ENCODE measurements at regions not wholly inside any gene's neighbourhood (a gene's known extent, or its start where the extent isn't known, plus 50 kb on each side); places are given as distances from the start of the nearest gene placed in this dataset.

DNA sequence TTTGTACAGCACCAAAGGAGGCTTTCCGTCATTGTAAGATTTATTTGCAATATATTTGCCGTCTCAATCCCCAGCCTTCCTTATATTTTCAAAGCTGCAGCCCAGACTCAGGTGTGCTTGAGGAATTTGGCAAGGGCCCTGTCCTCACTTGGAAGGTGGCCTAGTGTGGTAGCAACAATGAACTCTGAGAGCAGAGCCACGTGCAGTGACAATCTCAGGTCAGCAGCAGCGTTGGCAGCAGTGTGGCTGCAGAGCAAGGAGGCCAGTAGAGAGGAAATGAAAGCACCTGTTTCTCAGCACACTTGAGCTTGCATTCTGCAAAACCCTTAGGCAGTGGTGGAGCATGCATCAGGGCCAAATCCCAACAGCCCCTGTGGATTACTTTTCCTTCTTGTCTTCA lies 613.5 kb downstream of the RBFOX1 start (continued):
- no peak for TF ChIP-seq TRIM28 (IDR thresholded peaks at IDR 0.05; ENCODE audit: borderline replicate concordance, low read length)

DNA sequence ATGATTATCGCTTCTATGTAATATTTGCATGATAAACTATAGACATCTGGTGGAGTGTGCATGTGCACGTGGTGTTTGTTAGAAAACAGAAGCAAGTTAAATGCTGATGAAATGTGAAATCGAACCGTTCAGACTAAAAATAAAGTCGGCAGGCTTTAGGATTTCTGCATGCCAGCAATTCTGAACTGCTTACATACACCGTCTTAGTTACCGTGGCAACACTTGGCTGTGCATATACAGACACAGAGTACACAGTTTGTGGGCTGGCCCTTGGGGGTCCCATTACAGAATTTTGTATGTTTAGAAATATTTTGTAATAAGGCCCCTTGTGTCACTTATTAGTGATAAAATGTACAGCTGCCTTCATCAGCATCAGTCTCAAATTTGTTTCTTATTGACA lies 605.5 kb downstream of the RBFOX1 start:
- TF ChIP-seq ZNF221 (tag by site-specific recombination; IDR thresholded peaks at IDR 0.05; ENCODE audit: borderline replicate concordance) (no peak), ZNF433 (tag by site-specific recombination; IDR thresholded peaks at IDR 0.05; ENCODE audit: low read depth) (no peak), HOXA7 (CRISPR knock-in tag; IDR thresholded peaks at IDR 0.05; ENCODE audit: borderline replicate concordance) (no peak), ZNF660 (tag by site-specific recombination; IDR thresholded peaks at IDR 0.05) (no peak), RBAK (tag by site-specific recombination; IDR thresholded peaks at IDR 0.05) (no peak)
- no peaks in the 10 kb centered on the region for H3K4me1 ChIP-seq (ENCODE audit: control insufficient read depth, insufficient read depth, low read length)
- CTCF ChIA-PET = interaction anchor here (0.7 kb wide), 1 partner anchor 30 kb away, joined by 3 read pairs; no protein-coding TSS in a partner anchor
- no peak overlapping the region for H3K27ac ChIP-seq (ENCODE audit: extremely low read depth, low read depth, low read length)
- H3K36me3 ChIP-seq (ENCODE audit: control insufficient read depth in 2 of 2, insufficient read depth in 1 of 2, low read length in 2 of 2) = no peaks in the 10 kb centered on the region
- H3K9me3 ChIP-seq (ENCODE audit: control insufficient read depth, insufficient read depth, low read depth, low read length) = no peaks in the 10 kb centered on the region
- H3K4me3 ChIP-seq (ENCODE audit: low read depth, low read length) = no peak overlapping the region
- POLR2A ChIA-PET = no interaction called here

DNA sequence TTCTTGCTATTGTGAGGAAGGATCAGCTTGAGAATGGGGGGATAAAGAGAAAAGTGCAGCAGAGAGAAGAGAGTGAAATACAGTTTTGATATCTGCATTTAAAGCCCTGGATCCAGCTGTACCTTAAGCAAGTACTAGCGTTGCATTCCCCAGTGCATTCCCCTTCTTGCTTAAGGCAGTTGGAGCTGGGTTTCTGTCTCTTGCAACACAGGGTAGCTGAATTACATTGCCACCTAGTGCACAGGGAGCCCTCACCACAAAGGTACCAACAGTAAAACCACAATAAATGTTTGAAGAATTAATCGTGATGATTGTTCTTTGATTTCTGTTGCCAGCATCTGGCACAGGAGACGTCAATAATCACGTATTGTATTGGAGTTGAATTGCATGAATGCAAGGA lies 588.7 kb downstream of the RBFOX1 start:
- H3K4me3 ChIP-seq (ENCODE audit: low read depth, low read length) = no peak overlapping the region
- no peak overlapping the region for H3K27ac ChIP-seq (ENCODE audit: extremely low read depth, low read depth, low read length)
- H3K36me3 ChIP-seq (ENCODE audit: control insufficient read depth in 2 of 2, insufficient read depth in 1 of 2, low read length in 2 of 2) = no peaks in the 10 kb centered on the region
- POLR2A ChIA-PET = no interaction called here
- TF ChIP-seq ZNF350 (tag by site-specific recombination; IDR thresholded peaks at IDR 0.05) (no peak), WT1 (tag by site-specific recombination; IDR thresholded peaks at IDR 0.05) (no peak), ZNF16 (tag by site-specific recombination; IDR thresholded peaks at IDR 0.05; ENCODE audit: low read depth) (no peak), ZNF558 (tag by site-specific recombination; IDR thresholded peaks at IDR 0.05) (no peak)
- TF ChIP-seq, protein P1, sequence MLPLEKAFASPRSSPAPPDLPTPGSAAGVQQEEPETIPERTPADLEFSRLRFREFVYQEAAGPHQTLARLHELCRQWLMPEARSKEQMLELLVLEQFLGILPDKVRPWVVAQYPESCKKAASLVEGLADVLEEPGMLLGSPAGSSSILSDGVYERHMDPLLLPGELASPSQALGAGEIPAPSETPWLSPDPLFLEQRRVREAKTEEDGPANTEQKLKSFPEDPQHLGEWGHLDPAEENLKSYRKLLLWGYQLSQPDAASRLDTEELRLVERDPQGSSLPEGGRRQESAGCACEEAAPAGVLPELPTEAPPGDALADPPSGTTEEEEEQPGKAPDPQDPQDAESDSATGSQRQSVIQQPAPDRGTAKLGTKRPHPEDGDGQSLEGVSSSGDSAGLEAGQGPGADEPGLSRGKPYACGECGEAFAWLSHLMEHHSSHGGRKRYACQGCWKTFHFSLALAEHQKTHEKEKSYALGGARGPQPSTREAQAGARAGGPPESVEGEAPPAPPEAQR (tag by site-specific recombination; IDR thresholded peaks at IDR 0.05) = no peak
- CTCF ChIA-PET = interaction anchor here (0.6 kb wide), 1 partner anchor 32 kb away, joined by 4 read pairs; no protein-coding TSS in a partner anchor
- no peaks in the 10 kb centered on the region for H3K4me1 ChIP-seq (ENCODE audit: control insufficient read depth, insufficient read depth, low read length)
- no peaks in the 10 kb centered on the region for H3K9me3 ChIP-seq (ENCODE audit: control insufficient read depth, insufficient read depth, low read depth, low read length)

DNA sequence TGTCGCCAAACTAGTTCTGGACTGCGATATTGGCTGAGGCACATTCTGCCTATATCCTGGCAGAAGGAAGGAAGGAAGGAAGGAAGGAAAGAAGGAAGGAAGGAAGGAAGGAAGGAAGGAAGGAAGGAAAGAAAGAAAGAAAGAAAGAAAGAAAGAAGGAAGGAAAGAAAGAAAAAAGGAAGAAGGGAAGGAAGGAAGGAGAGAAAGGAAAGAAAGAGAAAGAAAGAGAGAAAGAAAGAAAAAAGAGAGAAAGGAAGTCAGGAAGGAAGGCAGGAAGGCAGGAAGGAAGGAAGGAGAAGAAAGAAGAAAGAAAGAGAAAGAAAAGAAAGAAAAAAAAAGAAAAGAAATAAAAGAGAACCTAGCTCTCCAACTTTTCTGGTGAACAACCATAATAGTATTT lies 587.1 kb downstream of the RBFOX1 start:
- ChIA-PET POLR2A (no interaction called here), CTCF (no interaction called here)
- no peak overlapping the region for H3K4me3 ChIP-seq (ENCODE audit: low read depth, low read length)
- no peak overlapping the region for H3K27ac ChIP-seq (ENCODE audit: extremely low read depth, low read depth, low read length)
- H3K9me3 ChIP-seq (ENCODE audit: control insufficient read depth, insufficient read depth, low read depth, low read length) = no peaks in the 10 kb centered on the region
- H3K36me3 ChIP-seq (ENCODE audit: control insufficient read depth in 2 of 2, insufficient read depth in 1 of 2, low read length in 2 of 2) = no peaks in the 10 kb centered on the region
- H3K4me1 ChIP-seq (ENCODE audit: control insufficient read depth, insufficient read depth, low read length) = no peaks in the 10 kb centered on the region
- TF ChIP-seq ZNF654 (tag by site-specific recombination; IDR thresholded peaks at IDR 0.05; ENCODE audit: low read depth) (no peak), ZNF366 (tag by site-specific recombination; conservative IDR thresholded peaks at IDR 0.05) (peak; percentile 59), ZNF560 (tag by site-specific recombination; IDR thresholded peaks at IDR 0.05; ENCODE audit: borderline replicate concordance) (no peak)
- TF ChIP-seq, protein P2, sequence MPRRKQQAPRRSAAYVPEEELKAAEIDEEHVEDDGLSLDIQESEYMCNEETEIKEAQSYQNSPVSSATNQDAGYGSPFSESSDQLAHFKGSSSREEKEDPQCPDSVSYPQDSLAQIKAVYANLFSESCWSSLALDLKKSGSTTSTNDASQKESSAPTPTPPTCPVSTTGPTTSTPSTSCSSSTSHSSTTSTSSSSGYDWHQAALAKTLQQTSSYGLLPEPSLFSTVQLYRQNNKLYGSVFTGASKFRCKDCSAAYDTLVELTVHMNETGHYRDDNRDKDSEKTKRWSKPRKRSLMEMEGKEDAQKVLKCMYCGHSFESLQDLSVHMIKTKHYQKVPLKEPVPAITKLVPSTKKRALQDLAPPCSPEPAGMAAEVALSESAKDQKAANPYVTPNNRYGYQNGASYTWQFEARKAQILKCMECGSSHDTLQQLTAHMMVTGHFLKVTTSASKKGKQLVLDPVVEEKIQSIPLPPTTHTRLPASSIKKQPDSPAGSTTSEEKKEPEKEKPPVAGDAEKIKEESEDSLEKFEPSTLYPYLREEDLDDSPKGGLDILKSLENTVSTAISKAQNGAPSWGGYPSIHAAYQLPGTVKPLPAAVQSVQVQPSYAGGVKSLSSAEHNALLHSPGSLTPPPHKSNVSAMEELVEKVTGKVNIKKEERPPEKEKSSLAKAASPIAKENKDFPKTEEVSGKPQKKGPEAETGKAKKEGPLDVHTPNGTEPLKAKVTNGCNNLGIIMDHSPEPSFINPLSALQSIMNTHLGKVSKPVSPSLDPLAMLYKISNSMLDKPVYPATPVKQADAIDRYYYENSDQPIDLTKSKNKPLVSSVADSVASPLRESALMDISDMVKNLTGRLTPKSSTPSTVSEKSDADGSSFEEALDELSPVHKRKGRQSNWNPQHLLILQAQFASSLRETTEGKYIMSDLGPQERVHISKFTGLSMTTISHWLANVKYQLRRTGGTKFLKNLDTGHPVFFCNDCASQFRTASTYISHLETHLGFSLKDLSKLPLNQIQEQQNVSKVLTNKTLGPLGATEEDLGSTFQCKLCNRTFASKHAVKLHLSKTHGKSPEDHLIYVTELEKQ (tag by site-specific recombination; IDR thresholded peaks at IDR 0.05; ENCODE audit: borderline replicate concordance) = no peak
- TF ChIP-seq, protein P3, sequence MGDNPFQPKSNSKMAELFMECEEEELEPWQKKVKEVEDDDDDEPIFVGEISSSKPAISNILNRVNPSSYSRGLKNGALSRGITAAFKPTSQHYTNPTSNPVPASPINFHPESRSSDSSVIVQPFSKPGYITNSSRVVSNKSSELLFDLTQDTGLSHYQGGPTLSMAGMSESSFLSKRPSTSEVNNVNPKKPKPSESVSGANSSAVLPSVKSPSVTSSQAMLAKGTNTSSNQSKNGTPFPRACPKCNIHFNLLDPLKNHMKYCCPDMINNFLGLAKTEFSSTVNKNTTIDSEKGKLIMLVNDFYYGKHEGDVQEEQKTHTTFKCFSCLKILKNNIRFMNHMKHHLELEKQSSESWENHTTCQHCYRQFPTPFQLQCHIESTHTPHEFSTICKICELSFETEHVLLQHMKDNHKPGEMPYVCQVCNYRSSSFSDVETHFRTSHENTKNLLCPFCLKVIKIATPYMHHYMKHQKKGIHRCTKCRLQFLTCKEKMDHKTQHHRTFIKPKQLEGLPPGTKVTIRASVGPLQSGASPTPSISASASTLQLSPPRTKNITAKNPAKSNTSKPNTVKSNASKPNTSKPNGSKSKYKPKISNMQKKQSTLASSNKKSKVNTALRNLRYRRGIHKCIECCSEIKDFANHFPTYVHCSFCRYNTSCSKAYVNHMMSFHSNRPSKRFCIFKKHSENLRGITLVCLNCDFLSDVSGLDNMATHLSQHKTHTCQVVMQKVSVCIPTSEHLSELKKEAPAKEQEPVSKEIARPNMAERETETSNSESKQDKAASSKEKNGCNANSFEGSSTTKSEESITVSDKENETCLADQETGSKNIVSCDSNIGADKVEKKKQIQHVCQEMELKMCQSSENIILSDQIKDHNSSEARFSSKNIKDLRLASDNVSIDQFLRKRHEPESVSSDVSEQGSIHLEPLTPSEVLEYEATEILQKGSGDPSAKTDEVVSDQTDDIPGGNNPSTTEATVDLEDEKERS (tag by site-specific recombination; IDR thresholded peaks at IDR 0.05) = no peak
- TF ChIP-seq, protein P4, sequence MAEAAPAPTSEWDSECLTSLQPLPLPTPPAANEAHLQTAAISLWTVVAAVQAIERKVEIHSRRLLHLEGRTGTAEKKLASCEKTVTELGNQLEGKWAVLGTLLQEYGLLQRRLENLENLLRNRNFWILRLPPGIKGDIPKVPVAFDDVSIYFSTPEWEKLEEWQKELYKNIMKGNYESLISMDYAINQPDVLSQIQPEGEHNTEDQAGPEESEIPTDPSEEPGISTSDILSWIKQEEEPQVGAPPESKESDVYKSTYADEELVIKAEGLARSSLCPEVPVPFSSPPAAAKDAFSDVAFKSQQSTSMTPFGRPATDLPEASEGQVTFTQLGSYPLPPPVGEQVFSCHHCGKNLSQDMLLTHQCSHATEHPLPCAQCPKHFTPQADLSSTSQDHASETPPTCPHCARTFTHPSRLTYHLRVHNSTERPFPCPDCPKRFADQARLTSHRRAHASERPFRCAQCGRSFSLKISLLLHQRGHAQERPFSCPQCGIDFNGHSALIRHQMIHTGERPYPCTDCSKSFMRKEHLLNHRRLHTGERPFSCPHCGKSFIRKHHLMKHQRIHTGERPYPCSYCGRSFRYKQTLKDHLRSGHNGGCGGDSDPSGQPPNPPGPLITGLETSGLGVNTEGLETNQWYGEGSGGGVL (tag by site-specific recombination; IDR thresholded peaks at IDR 0.05) = no peak
